ENCODE measurements at regions not wholly inside any gene's neighbourhood (a gene's known extent, or its start where the extent isn't known, plus 50 kb on each side); places are given as distances from the start of the nearest gene placed in this dataset.

- H3K9me3 ChIP-seq (ENCODE audit: control insufficient read depth, low read length), result no peaks in the 10 kb centered on the region
Observed at GRCh38 chr2:52968043-52968442, 799.6 kb upstream of the CHAC2 start.

DNA sequence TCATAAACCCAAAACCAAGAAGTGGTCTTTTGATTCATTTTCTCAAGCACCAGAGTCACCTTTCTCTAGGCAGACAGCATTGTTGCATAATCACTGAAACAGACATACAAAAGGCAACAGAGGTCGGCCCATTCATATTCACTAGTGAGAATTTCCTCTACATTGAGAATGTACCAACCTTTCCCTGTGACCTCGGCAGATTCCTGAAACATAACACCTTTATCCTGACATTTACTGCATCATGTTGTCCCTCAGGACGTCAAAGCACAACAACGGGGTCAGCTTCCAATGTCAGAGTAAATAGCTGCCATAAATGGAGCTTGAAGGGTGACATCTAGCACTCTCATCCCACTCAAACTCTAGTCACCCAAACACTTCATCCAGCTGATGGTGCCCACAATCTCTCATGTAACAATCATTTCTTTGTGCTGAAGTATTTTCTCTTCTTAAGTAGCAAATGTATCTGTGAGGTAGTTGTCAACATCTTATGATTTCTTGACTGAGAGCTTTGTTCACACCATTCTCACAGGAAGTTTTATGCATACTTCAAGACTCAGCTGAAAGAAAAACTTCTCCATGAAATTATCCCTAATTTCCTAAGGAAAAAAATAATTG lies 802.6 kb upstream of the CHAC2 start:
- no peak for DNase-seq
- Histone ChIP-seq H3K4me3 (ENCODE audit: insufficient read depth, low read depth, low read length, poor library complexity, severe bottlenecking) (no peak overlapping the region), H3K36me3 (ENCODE audit: control insufficient read depth, insufficient read depth, low read length) (no peaks in the 10 kb centered on the region), H3K27ac (ENCODE audit: insufficient read depth, low read length, poor library complexity, severe bottlenecking) (no peak overlapping the region), H3K9me3 (ENCODE audit: control insufficient read depth, low read length) (no peaks in the 10 kb centered on the region), H3K27me3 (replicated peaks; ENCODE audit: control insufficient read depth, insufficient read depth, low read length, poor library complexity, severe bottlenecking) (no peaks in the 10 kb centered on the region), H3K4me1 (ENCODE audit: control insufficient read depth, insufficient read depth, low read length, poor library complexity, severe bottlenecking) (no peaks in the 10 kb centered on the region)

More at GRCh38 chr2:52968043-52968442, 799.6 kb upstream of the CHAC2 start:
- no peaks in the 10 kb centered on the region for H3K27me3 ChIP-seq (replicated peaks; ENCODE audit: control insufficient read depth, insufficient read depth, low read length, poor library complexity, severe bottlenecking)
- no peaks in the 10 kb centered on the region for H3K36me3 ChIP-seq (ENCODE audit: control insufficient read depth, insufficient read depth, low read length)
- H3K4me1 ChIP-seq (ENCODE audit: control insufficient read depth, insufficient read depth, low read length, poor library complexity, severe bottlenecking), result no peaks in the 10 kb centered on the region
- no peak overlapping the region for H3K4me3 ChIP-seq (ENCODE audit: insufficient read depth, low read depth, low read length, poor library complexity, severe bottlenecking)
- no peak for DNase-seq
- no peak overlapping the region for H3K27ac ChIP-seq (ENCODE audit: insufficient read depth, low read length, poor library complexity, severe bottlenecking)

- no peak for DNase-seq
- Histone ChIP-seq H3K4me3 (ENCODE audit: insufficient read depth, low read depth, low read length, poor library complexity, severe bottlenecking) (no peak overlapping the region), H3K9me3 (ENCODE audit: control insufficient read depth, low read length) (no peaks in the 10 kb centered on the region), H3K4me1 (ENCODE audit: control insufficient read depth, insufficient read depth, low read length, poor library complexity, severe bottlenecking) (no peaks in the 10 kb centered on the region), H3K36me3 (ENCODE audit: control insufficient read depth, insufficient read depth, low read length) (no peaks in the 10 kb centered on the region), H3K27me3 (replicated peaks; ENCODE audit: control insufficient read depth, insufficient read depth, low read length, poor library complexity, severe bottlenecking) (no peaks in the 10 kb centered on the region), H3K27ac (ENCODE audit: insufficient read depth, low read length, poor library complexity, severe bottlenecking) (no peak overlapping the region)
Observed at GRCh38 chr2:52961403-52961802, 806.2 kb upstream of the CHAC2 start.

GRCh38 chr2:52960881-52961280 lies 806.7 kb upstream of the CHAC2 start:
- Histone ChIP-seq H3K4me1 (ENCODE audit: control insufficient read depth, insufficient read depth, low read length, poor library complexity, severe bottlenecking) (no peaks in the 10 kb centered on the region), H3K4me3 (ENCODE audit: insufficient read depth, low read depth, low read length, poor library complexity, severe bottlenecking) (no peak overlapping the region), H3K27ac (ENCODE audit: insufficient read depth, low read length, poor library complexity, severe bottlenecking) (no peak overlapping the region), H3K36me3 (ENCODE audit: control insufficient read depth, insufficient read depth, low read length) (no peaks in the 10 kb centered on the region), H3K9me3 (ENCODE audit: control insufficient read depth, low read length) (no peaks in the 10 kb centered on the region), H3K27me3 (replicated peaks; ENCODE audit: control insufficient read depth, insufficient read depth, low read length, poor library complexity, severe bottlenecking) (no peaks in the 10 kb centered on the region)
- DNase-seq, result no peak

GRCh38 chr2:52959801-52960200 lies 807.8 kb upstream of the CHAC2 start:
- Histone ChIP-seq H3K9me3 (ENCODE audit: control insufficient read depth, low read length) (no peaks in the 10 kb centered on the region), H3K36me3 (ENCODE audit: control insufficient read depth, insufficient read depth, low read length) (no peaks in the 10 kb centered on the region), H3K4me3 (ENCODE audit: insufficient read depth, low read depth, low read length, poor library complexity, severe bottlenecking) (no peak overlapping the region), H3K4me1 (ENCODE audit: control insufficient read depth, insufficient read depth, low read length, poor library complexity, severe bottlenecking) (no peaks in the 10 kb centered on the region), H3K27me3 (replicated peaks; ENCODE audit: control insufficient read depth, insufficient read depth, low read length, poor library complexity, severe bottlenecking) (no peaks in the 10 kb centered on the region), H3K27ac (ENCODE audit: insufficient read depth, low read length, poor library complexity, severe bottlenecking) (no peak overlapping the region)
- DNase-seq, result no peak

GRCh38 chr2:52956766-52957165 lies 810.8 kb upstream of the CHAC2 start:
- no peak overlapping the region for H3K4me3 ChIP-seq (ENCODE audit: insufficient read depth, low read depth, low read length, poor library complexity, severe bottlenecking)
- no peaks in the 10 kb centered on the region for H3K27me3 ChIP-seq (replicated peaks; ENCODE audit: control insufficient read depth, insufficient read depth, low read length, poor library complexity, severe bottlenecking)
- DNase-seq, result no peak
- no peaks in the 10 kb centered on the region for H3K9me3 ChIP-seq (ENCODE audit: control insufficient read depth, low read length)
- H3K27ac ChIP-seq (ENCODE audit: insufficient read depth, low read length, poor library complexity, severe bottlenecking), result no peak overlapping the region
- no peaks in the 10 kb centered on the region for H3K36me3 ChIP-seq (ENCODE audit: control insufficient read depth, insufficient read depth, low read length)
- H3K4me1 ChIP-seq (ENCODE audit: control insufficient read depth, insufficient read depth, low read length, poor library complexity, severe bottlenecking), result no peaks in the 10 kb centered on the region

DNA sequence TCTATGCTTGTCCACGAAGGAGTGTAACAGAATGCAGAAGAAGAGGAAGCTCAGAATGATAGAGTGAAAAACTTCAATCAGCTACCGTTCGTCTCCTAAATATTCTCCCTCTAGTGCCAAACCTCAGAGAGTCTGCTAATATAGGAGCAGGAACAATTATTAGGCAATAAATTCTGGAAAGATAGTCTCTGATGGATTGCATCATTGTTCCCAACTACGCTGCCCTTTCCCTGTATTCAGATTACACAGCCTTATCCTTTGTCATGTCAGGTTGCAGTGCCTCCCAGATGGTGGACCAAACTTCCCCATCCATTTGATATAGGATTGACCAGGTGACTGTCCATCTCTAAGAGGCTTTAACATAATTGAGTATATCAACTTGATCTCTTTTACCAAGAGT lies 811.5 kb upstream of the CHAC2 start:
- Histone ChIP-seq H3K36me3 (ENCODE audit: control insufficient read depth, insufficient read depth, low read length) (no peaks in the 10 kb centered on the region), H3K4me1 (ENCODE audit: control insufficient read depth, insufficient read depth, low read length, poor library complexity, severe bottlenecking) (no peaks in the 10 kb centered on the region), H3K4me3 (ENCODE audit: insufficient read depth, low read depth, low read length, poor library complexity, severe bottlenecking) (no peak overlapping the region), H3K27me3 (replicated peaks; ENCODE audit: control insufficient read depth, insufficient read depth, low read length, poor library complexity, severe bottlenecking) (no peaks in the 10 kb centered on the region), H3K9me3 (ENCODE audit: control insufficient read depth, low read length) (no peaks in the 10 kb centered on the region), H3K27ac (ENCODE audit: insufficient read depth, low read length, poor library complexity, severe bottlenecking) (no peak overlapping the region)
- no peak for DNase-seq

GRCh38 chr2:52955079-52955478 lies 812.5 kb upstream of the CHAC2 start:
- no peak overlapping the region for H3K27ac ChIP-seq (ENCODE audit: insufficient read depth, low read length, poor library complexity, severe bottlenecking)
- DNase-seq, result no peak
- H3K4me3 ChIP-seq (ENCODE audit: insufficient read depth, low read depth, low read length, poor library complexity, severe bottlenecking), result no peak overlapping the region
- H3K9me3 ChIP-seq (ENCODE audit: control insufficient read depth, low read length), result no peaks in the 10 kb centered on the region
- no peaks in the 10 kb centered on the region for H3K36me3 ChIP-seq (ENCODE audit: control insufficient read depth, insufficient read depth, low read length)
- no peaks in the 10 kb centered on the region for H3K4me1 ChIP-seq (ENCODE audit: control insufficient read depth, insufficient read depth, low read length, poor library complexity, severe bottlenecking)
- no peaks in the 10 kb centered on the region for H3K27me3 ChIP-seq (replicated peaks; ENCODE audit: control insufficient read depth, insufficient read depth, low read length, poor library complexity, severe bottlenecking)

- DNase-seq, result no peak
- H3K36me3 ChIP-seq (ENCODE audit: control insufficient read depth, insufficient read depth, low read length), result no peaks in the 10 kb centered on the region
- H3K27me3 ChIP-seq (replicated peaks; ENCODE audit: control insufficient read depth, insufficient read depth, low read length, poor library complexity, severe bottlenecking), result no peaks in the 10 kb centered on the region
Observed at GRCh38 chr2:52940101-52940500, 827.5 kb upstream of the CHAC2 start.

DNA sequence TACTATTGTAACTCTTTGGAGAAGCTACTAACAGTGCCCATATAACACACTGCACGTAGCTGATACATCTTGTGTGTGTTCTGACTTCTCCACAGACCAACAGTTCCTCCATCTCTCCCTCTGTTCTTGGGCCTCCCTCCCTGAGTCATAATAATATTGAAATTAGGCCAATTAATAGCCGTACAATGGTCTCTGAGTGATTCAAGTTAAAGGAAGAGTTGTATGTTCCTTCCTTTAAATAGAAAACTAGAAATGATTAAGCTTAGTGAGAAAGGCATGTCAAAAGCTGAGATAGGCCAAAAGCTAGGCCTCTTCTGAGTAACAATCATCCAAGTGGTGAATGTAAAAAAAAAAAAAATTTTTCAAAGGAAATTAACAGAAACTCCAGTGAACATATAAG lies 828.4 kb upstream of the CHAC2 start:
- Histone ChIP-seq H3K27me3 (replicated peaks; ENCODE audit: control insufficient read depth, insufficient read depth, low read length, poor library complexity, severe bottlenecking) (no peaks in the 10 kb centered on the region), H3K9me3 (ENCODE audit: control insufficient read depth, low read length) (no peaks in the 10 kb centered on the region), H3K4me1 (ENCODE audit: control insufficient read depth, insufficient read depth, low read length, poor library complexity, severe bottlenecking) (no peaks in the 10 kb centered on the region), H3K27ac (ENCODE audit: insufficient read depth, low read length, poor library complexity, severe bottlenecking) (no peak overlapping the region), H3K36me3 (ENCODE audit: control insufficient read depth, insufficient read depth, low read length) (no peaks in the 10 kb centered on the region), H3K4me3 (ENCODE audit: insufficient read depth, low read depth, low read length, poor library complexity, severe bottlenecking) (no peak overlapping the region)
- no peak for DNase-seq

More at GRCh38 chr2:52940101-52940500, 827.5 kb upstream of the CHAC2 start:
- Histone ChIP-seq H3K4me3 (ENCODE audit: insufficient read depth, low read depth, low read length, poor library complexity, severe bottlenecking) (no peak overlapping the region), H3K4me1 (ENCODE audit: control insufficient read depth, insufficient read depth, low read length, poor library complexity, severe bottlenecking) (no peaks in the 10 kb centered on the region), H3K9me3 (ENCODE audit: control insufficient read depth, low read length) (no peaks in the 10 kb centered on the region), H3K27ac (ENCODE audit: insufficient read depth, low read length, poor library complexity, severe bottlenecking) (no peak overlapping the region)

Measured in effector memory CD4-positive, alpha-beta T cell (primary cell).